HG03025 (cell line): ENCODE measurements at regions not wholly inside any gene's neighbourhood (a gene's known extent, or its start where the extent isn't known, plus 50 kb on each side); places are given as distances from the start of the nearest gene placed in this dataset.

Source experiments
- ATAC-seq: cut with Tn5 transposase; IDR thresholded peaks from one replicate; pipeline ENCODE4 v1.9.1; 2021; ENCODE audit warnings: mild to moderate bottlenecking, moderate library complexity; ENCODE audit not compliant: unreplicated experiment, low FRiP score

- no peak for ATAC-seq
Observed at GRCh38 chr12:91316161-91316906, 133.7 kb upstream of the DCN start.

GRCh38 chr12:91311081-91311480, 128.5 kb upstream of the DCN start:
- ATAC-seq: no peak

GRCh38 chr12:91309450-91309849, 126.8 kb upstream of the DCN start:
- ATAC-seq: no peak

- ATAC-seq: no peak
Observed at GRCh38 chr12:91307957-91308670, 125.5 kb upstream of the DCN start.

- ATAC-seq: no peak
Observed at GRCh38 chr12:91290354-91290753, 107.7 kb upstream of the DCN start.

- no peak for ATAC-seq
Observed at GRCh38 chr12:91289906-91290305, 107.3 kb upstream of the DCN start.

- no peak for ATAC-seq
Observed at GRCh38 chr12:91289072-91289471, 106.5 kb upstream of the DCN start.

- no peak for ATAC-seq
Observed at GRCh38 chr12:91287753-91288152, 105.1 kb upstream of the DCN start.

- ATAC-seq: no peak
Observed at GRCh38 chr12:91278126-91278525, 95.5 kb upstream of the DCN start.

GRCh38 chr12:91276509-91276908, 93.9 kb upstream of the DCN start:
- ATAC-seq: no peak

- no peak for ATAC-seq
Observed at GRCh38 chr12:91275321-91275720, 92.7 kb upstream of the DCN start.

GRCh38 chr12:91274916-91275315, 92.3 kb upstream of the DCN start:
- no peak for ATAC-seq

GRCh38 chr12:91273560-91273959, 90.9 kb upstream of the DCN start:
- no peak for ATAC-seq

- no peak for ATAC-seq
Observed at GRCh38 chr12:91272461-91273063, 89.9 kb upstream of the DCN start.

GRCh38 chr12:91271185-91271584, 88.6 kb upstream of the DCN start:
- no peak for ATAC-seq

- ATAC-seq: no peak
Observed at GRCh38 chr12:91267039-91267438, 84.4 kb upstream of the DCN start.

GRCh38 chr12:91264178-91264577, 81.6 kb upstream of the DCN start:
- ATAC-seq: no peak

- ATAC-seq: no peak
Observed at GRCh38 chr12:91261820-91262676, 79.4 kb upstream of the DCN start.

GRCh38 chr12:91256411-91256810, 73.8 kb upstream of the DCN start:
- ATAC-seq: no peak

- no peak for ATAC-seq
Observed at GRCh38 chr12:91252341-91252740, 69.7 kb upstream of the DCN start.

- ATAC-seq: no peak
Observed at GRCh38 chr12:91250273-91250665, 67.7 kb upstream of the DCN start.
